ENCODE measurements at regions not wholly inside any gene's neighbourhood (a gene's known extent, or its start where the extent isn't known, plus 50 kb on each side); places are given as distances from the start of the nearest gene placed in this dataset.

DNA sequence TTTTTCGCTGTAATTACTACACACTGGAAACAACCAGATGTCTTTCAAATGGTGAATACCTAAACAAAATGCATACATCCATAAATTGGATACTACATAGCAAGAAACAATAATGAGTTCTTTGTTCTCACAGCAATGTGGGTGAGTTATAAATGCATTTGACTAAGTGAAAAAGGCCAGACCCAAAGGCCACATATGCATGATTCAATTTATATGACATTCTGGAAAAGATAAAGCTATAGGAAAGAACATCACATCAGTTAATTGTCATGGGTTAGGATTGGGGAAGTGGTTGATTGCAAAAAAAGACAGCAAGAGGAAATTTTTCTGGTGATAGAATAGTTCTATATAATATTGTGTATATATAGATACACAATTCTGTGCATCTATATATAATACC lies 198.9 kb downstream of the CYLC2 start:
- Histone ChIP-seq H3K79me2 (ENCODE audit: control insufficient read depth, insufficient read depth, low read length) (no peaks in the 10 kb centered on the region), H3K9me3 (replicated peaks; ENCODE audit: control insufficient read depth, insufficient read depth, low read depth, low read length) (no peaks in the 10 kb centered on the region), H3K4me2 (ENCODE audit: insufficient read depth, low read length) (no peak overlapping the region), H3K9ac (ENCODE audit: insufficient read depth in 1 of 2, low read depth in 2 of 2, low read length in 2 of 2) (no peak overlapping the region), H2AFZ (ENCODE audit: low read depth, low read length) (no peak overlapping the region), H3K4me1 (replicated peaks in 1 of 2; ENCODE audit: control insufficient read depth in 2 of 2, insufficient read depth in 2 of 2, low read length in 2 of 2) (no peaks in the 10 kb centered on the region), H3K9me1 (ENCODE audit: control insufficient read depth, insufficient read depth, low read length) (no peaks in the 10 kb centered on the region), H3K27me3 (ENCODE audit: control insufficient read depth in 2 of 2, insufficient read depth in 2 of 2, low read length in 2 of 2) (no peaks in the 10 kb centered on the region), H4K20me1 (replicated peaks; ENCODE audit: control insufficient read depth, insufficient read depth, low read length) (no peaks in the 10 kb centered on the region), H3K4me3 (no peak overlapping the region), H3K36me3 (ENCODE audit: control insufficient read depth, insufficient read depth, low read length) (no peaks in the 10 kb centered on the region), H3K27ac (ENCODE audit: extremely low read depth, low read depth, low read length) (no peak overlapping the region)
- ChIA-PET CTCF (ENCODE audit: low intra/inter-chr PET ratio) (no interaction called here), POLR2A (no interaction called here)
- BruUV-seq (replicated peaks) = no TSS peak
- intact Hi-C loops (cut with micrococcal nuclease) = no loop called here
- FAIRE-seq (no peak), DNase-seq (ENCODE audit: extremely low read depth in 1 of 4, low spot score in 3 of 4) (no peak), ATAC-seq (no peak)
- whole genome bisulfite sequencing (ENCODE audit: insufficient coverage, low coverage, missing lambda C conversion rate) = 0% methylated on average over 1 of the region's 1 CpG
- in situ Hi-C loops (cut with MboI) = no loop called here
- TF ChIP-seq HNRNPLL (IDR thresholded peaks at IDR 0.05; ENCODE audit: low read depth, low read length, poor library complexity, severe bottlenecking) (no peak), TEAD4 (IDR thresholded peaks at IDR 0.05; ENCODE audit: low read length) (no peak), TEAD4 (CRISPR knock-in tag; IDR thresholded peaks at IDR 0.05; ENCODE audit: borderline replicate concordance) (no peak), RUNX1 (IDR thresholded peaks at IDR 0.05; ENCODE audit: low read depth) (no peak), KLF16 (IDR thresholded peaks at IDR 0.05) (no peak), TRIM28 (IDR thresholded peaks at IDR 0.05) (no peak), MAZ (CRISPR knock-in tag; conservative IDR thresholded peaks at IDR 0.05 in 1 of 2, IDR thresholded peaks at IDR 0.05 in 1 of 2) (no peak), MTA2 (IDR thresholded peaks at IDR 0.05; ENCODE audit: low read depth) (no peak), RBBP5 (IDR thresholded peaks at IDR 0.05; ENCODE audit: borderline replicate concordance, insufficient read depth, low read length, poor library complexity, severe bottlenecking) (no peak), CHD4 (IDR thresholded peaks at IDR 0.05; ENCODE audit: insufficient read depth, insufficient replicate concordance, low read depth, low read length, poor library complexity, severe bottlenecking) (no peak), CAMTA2 (CRISPR knock-in tag; conservative IDR thresholded peaks at IDR 0.05) (no peak), PHB2 (IDR thresholded peaks at IDR 0.05; ENCODE audit: low read depth) (no peak)
- TF ChIP-seq, protein P1, sequence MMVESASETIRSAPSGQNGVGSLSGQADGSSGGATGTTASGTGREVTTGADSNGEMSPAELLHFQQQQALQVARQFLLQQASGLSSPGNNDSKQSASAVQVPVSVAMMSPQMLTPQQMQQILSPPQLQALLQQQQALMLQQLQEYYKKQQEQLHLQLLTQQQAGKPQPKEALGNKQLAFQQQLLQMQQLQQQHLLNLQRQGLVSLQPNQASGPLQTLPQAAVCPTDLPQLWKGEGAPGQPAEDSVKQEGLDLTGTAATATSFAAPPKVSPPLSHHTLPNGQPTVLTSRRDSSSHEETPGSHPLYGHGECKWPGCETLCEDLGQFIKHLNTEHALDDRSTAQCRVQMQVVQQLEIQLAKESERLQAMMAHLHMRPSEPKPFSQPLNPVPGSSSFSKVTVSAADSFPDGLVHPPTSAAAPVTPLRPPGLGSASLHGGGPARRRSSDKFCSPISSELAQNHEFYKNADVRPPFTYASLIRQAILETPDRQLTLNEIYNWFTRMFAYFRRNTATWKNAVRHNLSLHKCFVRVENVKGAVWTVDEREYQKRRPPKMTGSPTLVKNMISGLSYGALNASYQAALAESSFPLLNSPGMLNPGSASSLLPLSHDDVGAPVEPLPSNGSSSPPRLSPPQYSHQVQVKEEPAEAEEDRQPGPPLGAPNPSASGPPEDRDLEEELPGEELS (CRISPR knock-in tag; IDR thresholded peaks at IDR 0.05; ENCODE audit: borderline replicate concordance) = no peak
- TF ChIP-seq, protein P2, sequence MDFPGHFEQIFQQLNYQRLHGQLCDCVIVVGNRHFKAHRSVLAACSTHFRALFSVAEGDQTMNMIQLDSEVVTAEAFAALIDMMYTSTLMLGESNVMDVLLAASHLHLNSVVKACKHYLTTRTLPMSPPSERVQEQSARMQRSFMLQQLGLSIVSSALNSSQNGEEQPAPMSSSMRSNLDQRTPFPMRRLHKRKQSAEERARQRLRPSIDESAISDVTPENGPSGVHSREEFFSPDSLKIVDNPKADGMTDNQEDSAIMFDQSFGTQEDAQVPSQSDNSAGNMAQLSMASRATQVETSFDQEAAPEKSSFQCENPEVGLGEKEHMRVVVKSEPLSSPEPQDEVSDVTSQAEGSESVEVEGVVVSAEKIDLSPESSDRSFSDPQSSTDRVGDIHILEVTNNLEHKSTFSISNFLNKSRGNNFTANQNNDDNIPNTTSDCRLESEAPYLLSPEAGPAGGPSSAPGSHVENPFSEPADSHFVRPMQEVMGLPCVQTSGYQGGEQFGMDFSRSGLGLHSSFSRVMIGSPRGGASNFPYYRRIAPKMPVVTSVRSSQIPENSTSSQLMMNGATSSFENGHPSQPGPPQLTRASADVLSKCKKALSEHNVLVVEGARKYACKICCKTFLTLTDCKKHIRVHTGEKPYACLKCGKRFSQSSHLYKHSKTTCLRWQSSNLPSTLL (IDR thresholded peaks at IDR 0.05) = no peak
- TF ChIP-seq, protein P3, sequence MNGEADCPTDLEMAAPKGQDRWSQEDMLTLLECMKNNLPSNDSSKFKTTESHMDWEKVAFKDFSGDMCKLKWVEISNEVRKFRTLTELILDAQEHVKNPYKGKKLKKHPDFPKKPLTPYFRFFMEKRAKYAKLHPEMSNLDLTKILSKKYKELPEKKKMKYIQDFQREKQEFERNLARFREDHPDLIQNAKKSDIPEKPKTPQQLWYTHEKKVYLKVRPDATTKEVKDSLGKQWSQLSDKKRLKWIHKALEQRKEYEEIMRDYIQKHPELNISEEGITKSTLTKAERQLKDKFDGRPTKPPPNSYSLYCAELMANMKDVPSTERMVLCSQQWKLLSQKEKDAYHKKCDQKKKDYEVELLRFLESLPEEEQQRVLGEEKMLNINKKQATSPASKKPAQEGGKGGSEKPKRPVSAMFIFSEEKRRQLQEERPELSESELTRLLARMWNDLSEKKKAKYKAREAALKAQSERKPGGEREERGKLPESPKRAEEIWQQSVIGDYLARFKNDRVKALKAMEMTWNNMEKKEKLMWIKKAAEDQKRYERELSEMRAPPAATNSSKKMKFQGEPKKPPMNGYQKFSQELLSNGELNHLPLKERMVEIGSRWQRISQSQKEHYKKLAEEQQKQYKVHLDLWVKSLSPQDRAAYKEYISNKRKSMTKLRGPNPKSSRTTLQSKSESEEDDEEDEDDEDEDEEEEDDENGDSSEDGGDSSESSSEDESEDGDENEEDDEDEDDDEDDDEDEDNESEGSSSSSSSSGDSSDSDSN (IDR thresholded peaks at IDR 0.05; ENCODE audit: borderline replicate concordance in 1 of 2, low read depth in 2 of 2, low read length in 2 of 2) = no peak
- TF ChIP-seq, protein P4, sequence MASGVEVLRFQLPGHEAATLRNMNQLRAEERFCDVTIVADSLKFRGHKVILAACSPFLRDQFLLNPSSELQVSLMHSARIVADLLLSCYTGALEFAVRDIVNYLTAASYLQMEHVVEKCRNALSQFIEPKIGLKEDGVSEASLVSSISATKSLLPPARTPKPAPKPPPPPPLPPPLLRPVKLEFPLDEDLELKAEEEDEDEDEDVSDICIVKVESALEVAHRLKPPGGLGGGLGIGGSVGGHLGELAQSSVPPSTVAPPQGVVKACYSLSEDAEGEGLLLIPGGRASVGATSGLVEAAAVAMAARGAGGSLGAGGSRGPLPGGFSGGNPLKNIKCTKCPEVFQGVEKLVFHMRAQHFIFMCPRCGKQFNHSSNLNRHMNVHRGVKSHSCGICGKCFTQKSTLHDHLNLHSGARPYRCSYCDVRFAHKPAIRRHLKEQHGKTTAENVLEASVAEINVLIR (CRISPR knock-in tag; IDR thresholded peaks at IDR 0.05) = no peak
